H1 (cell line): ENCODE measurements at regions not wholly inside any gene's neighbourhood (a gene's known extent, or its start where the extent isn't known, plus 50 kb on each side); places are given as distances from the start of the nearest gene placed in this dataset.

ENCODE experiments used
- CTCF ChIA-PET: fragments of 300-600 bp; sonication (Branson Sonifier 250); formaldehyde crosslinking; loops from one replicate; lab custom pipeline; 2021; ENCODE audit not compliant: partially characterized antibody; lab: Charles Lee
- POLR2A ChIA-PET: fragments of 300-600 bp; sonication (Branson Sonifier 250); formaldehyde crosslinking; loops from one replicate; lab custom pipeline; 2021; ENCODE audit warnings: inconsistent platforms; ENCODE audit not compliant: partially characterized antibody; lab: Charles Lee
- DNase-seq, 2 experiments: peaks; one replicate each; pipeline versions ENCODE4 v3.0.0 to v3.0.0-alpha.2; 2010 to 2022; ENCODE audit warnings: low spot score in 2 of 2, low read depth in 1 of 2, mixed read lengths in 1 of 2
- FAIRE-seq: peaks from 2 replicates; lab custom pipeline; 2011; peaks lifted over from hg19 to GRCh38; lab: Jason Lieb, UNC
- H2AFZ ChIP-seq: 2 replicates; pipeline ENCODE4 v1.8.1; 2012; ENCODE audit warnings: low read length, inconsistent platforms
- H2AK5ac ChIP-seq: 2 replicates; pipeline ENCODE4 v1.6.1; 2013; ENCODE audit warnings: low read depth, low read length
- H2BK120ac ChIP-seq: replicated peaks from 2 replicates; pipeline ENCODE3; 2013; ENCODE audit warnings: low read depth, low read length, inconsistent platforms
- H2BK12ac ChIP-seq: 2 replicates; pipeline ENCODE4 v1.6.1; 2013; ENCODE audit warnings: low read depth, low read length
- H2BK15ac ChIP-seq: 2 replicates; pipeline ENCODE4 v1.6.1; 2013; ENCODE audit warnings: low read length
- H2BK20ac ChIP-seq: 2 replicates; pipeline ENCODE4 v1.6.1; 2013; ENCODE audit warnings: low read length
- H2BK5ac ChIP-seq: 2 replicates; pipeline ENCODE4 v1.6.1; 2013; ENCODE audit warnings: low read depth, low read length
- H3K14ac ChIP-seq: 2 replicates; pipeline ENCODE4 v1.6.1; 2013; ENCODE audit warnings: inconsistent platforms; ENCODE audit not compliant: insufficient read length
- H3K18ac ChIP-seq: 2 replicates; pipeline ENCODE4 v1.6.1; 2013; ENCODE audit warnings: low read length; ENCODE audit errors: extremely low read depth
- H3K23ac ChIP-seq: 2 replicates; pipeline ENCODE4 v1.6.1; 2013; ENCODE audit warnings: inconsistent platforms; ENCODE audit not compliant: insufficient read length
- H3K23me2 ChIP-seq: 2 replicates; pipeline ENCODE4 v1.6.1; 2013; ENCODE audit warnings: low read depth, low read length
- H3K27ac ChIP-seq: 2 replicates; pipeline ENCODE4 v1.6.1; 2011; ENCODE audit warnings: low read depth, low read length, inconsistent platforms
- H3K27me3 ChIP-seq, 4 experiments: replicated peaks in 1 of 4; 1 replicate in 1 of 4; 2 replicates in 3 of 4; pipeline versions ENCODE4 v1.6.1 to v1.8.1; 2011 to 2013; ENCODE audit warnings: low read length in 3 of 4, mild to moderate bottlenecking in 3 of 4, inconsistent platforms in 2 of 4, mixed read lengths in 2 of 4, moderate library complexity in 1 of 4; ENCODE audit not compliant: control insufficient read depth in 3 of 4, insufficient read depth in 3 of 4; ENCODE audit errors: extremely low read depth in 1 of 4
- H3K36me3 ChIP-seq, 4 experiments: 2 replicates each; pipeline versions ENCODE4 v1.6.1 to v1.8.1; 2011 to 2013; ENCODE audit warnings: mild to moderate bottlenecking in 4 of 4, low read length in 3 of 4, moderate library complexity in 2 of 4, control low read depth in 1 of 4, inconsistent platforms in 1 of 4; ENCODE audit not compliant: insufficient read depth in 4 of 4, control insufficient read depth in 2 of 4
- H3K4ac ChIP-seq: replicated peaks from 2 replicates; pipeline ENCODE3; 2013; ENCODE audit warnings: low read length, low read depth, mixed read lengths, inconsistent platforms; ENCODE audit not compliant: insufficient read length
- H3K4me1 ChIP-seq, 4 experiments: replicated peaks in 1 of 4; 1 replicate in 1 of 4; 2 replicates in 3 of 4; pipeline versions ENCODE4 v1.6.1 to v1.8.1; 2011 to 2013; ENCODE audit warnings: low read length in 3 of 4, inconsistent platforms in 2 of 4, mixed read lengths in 1 of 4; ENCODE audit not compliant: insufficient read depth in 4 of 4, control insufficient read depth in 3 of 4
- H3K4me2 ChIP-seq, 2 experiments: 2 replicates each; pipeline versions ENCODE4 v1.6.1 to v1.8.1; 2011 to 2013; ENCODE audit warnings: low read depth in 2 of 2, low read length in 2 of 2, control low read depth in 1 of 2, inconsistent platforms in 1 of 2, mild to moderate bottlenecking in 1 of 2; ENCODE audit not compliant: insufficient read depth in 1 of 2
- H3K4me3 ChIP-seq, 4 experiments: fragments of 200-600, 300-600 bp in 1 of 4; sonication (generic), shearing (Covaris generic), sonication (Bioruptor Twin) in 1 of 4; 2 replicates each; pipeline versions ENCODE4 v1.5.1 to v1.8.1; 2011 to 2016; ENCODE audit warnings: low read length in 4 of 4, low read depth in 3 of 4, control low read depth in 2 of 4, inconsistent platforms in 2 of 4, mild to moderate bottlenecking in 2 of 4, mixed read lengths in 1 of 4, moderate library complexity in 1 of 4; ENCODE audit not compliant: insufficient read depth in 2 of 4; ENCODE audit errors: extremely low read depth in 1 of 4
- H3K56ac ChIP-seq: replicated peaks from 2 replicates; pipeline ENCODE3; 2013; ENCODE audit warnings: low read depth, mild to moderate bottlenecking, mixed read lengths, low read length, inconsistent platforms; ENCODE audit not compliant: insufficient read length
- H3K79me1 ChIP-seq: 2 replicates; pipeline ENCODE4 v1.6.1; 2013; ENCODE audit warnings: low read depth, low read length, control low read depth
- H3K79me2 ChIP-seq, 2 experiments: 2 replicates each; pipeline versions ENCODE4 v1.6.1 to v1.8.1; 2012 to 2013; ENCODE audit warnings: low read length in 2 of 2, mild to moderate bottlenecking in 2 of 2, inconsistent platforms in 1 of 2; ENCODE audit not compliant: insufficient read depth in 2 of 2, control insufficient read depth in 1 of 2
- H3K9ac ChIP-seq, 4 experiments: replicated peaks in 1 of 4; 1 replicate in 1 of 4; 2 replicates in 3 of 4; pipeline versions ENCODE4 v1.6.1 to v1.8.1; 2011 to 2013; ENCODE audit warnings: low read depth in 3 of 4, low read length in 3 of 4, control low read depth in 2 of 4, mild to moderate bottlenecking in 2 of 4, moderate library complexity in 2 of 4, inconsistent platforms in 1 of 4; ENCODE audit errors: extremely low read depth in 1 of 4
- H3K9me3 ChIP-seq, 2 experiments: 2 replicates each; pipeline versions ENCODE4 v1.6.1 to v1.8.1; 2012 to 2013; ENCODE audit warnings: mild to moderate bottlenecking in 2 of 2, moderate library complexity in 2 of 2, control low read depth in 1 of 2, inconsistent platforms in 1 of 2, low read depth in 1 of 2, low read length in 1 of 2, mixed read lengths in 1 of 2; ENCODE audit not compliant: insufficient read depth in 2 of 2
- H4K20me1 ChIP-seq, 2 experiments: replicated peaks in 1 of 2; 2 replicates each; pipeline versions ENCODE3 to v1.8.1; 2011 to 2013; ENCODE audit warnings: inconsistent platforms in 2 of 2, low read length in 2 of 2, mild to moderate bottlenecking in 1 of 2; ENCODE audit not compliant: insufficient read depth in 2 of 2, control insufficient read depth in 1 of 2
- H4K5ac ChIP-seq: 2 replicates; pipeline ENCODE4 v1.6.1; 2013; ENCODE audit warnings: low read length, low read depth, mixed read lengths, inconsistent platforms; ENCODE audit not compliant: insufficient read length
- H4K8ac ChIP-seq: 2 replicates; pipeline ENCODE4 v1.8.0; 2013; ENCODE audit warnings: mild to moderate bottlenecking, moderate library complexity, low read length, inconsistent platforms; ENCODE audit not compliant: insufficient read depth; ENCODE audit errors: extremely low read depth
- H4K91ac ChIP-seq: replicated peaks from 2 replicates; pipeline ENCODE3; 2013; ENCODE audit warnings: low read length, mixed read lengths, inconsistent platforms; ENCODE audit not compliant: insufficient read length
- CTBP2 ChIP-seq: IDR thresholded peaks from 2 replicates; pipeline ENCODE4 v1.7.0; 2011; ENCODE audit warnings: borderline replicate concordance, mild to moderate bottlenecking, moderate library complexity, mixed read lengths, low read length; ENCODE audit not compliant: insufficient read depth, insufficient read length
- EZH2 ChIP-seq: fragments of 200-600 bp; sonication (generic); IDR thresholded peaks from 2 replicates; pipeline ENCODE4 v1.7.1; 2012; ENCODE audit warnings: low read depth, mild to moderate bottlenecking, moderate library complexity, low read length, inconsistent platforms; ENCODE audit not compliant: severe bottlenecking
- JUND ChIP-seq: IDR thresholded peaks from 2 replicates; pipeline ENCODE4 v1.6.1; 2011; ENCODE audit warnings: mild to moderate bottlenecking, improper control_type of control experiment, low read length
- KDM5A ChIP-seq: fragments of 200-600 bp; IDR thresholded peaks from 2 replicates; pipeline ENCODE4 v1.7.1; 2012; ENCODE audit warnings: mild to moderate bottlenecking, low read length, inconsistent platforms, mixed read lengths
- MAX ChIP-seq: IDR thresholded peaks from 2 replicates; pipeline ENCODE4 v1.6.1; 2012; ENCODE audit warnings: inconsistent platforms
- NANOG ChIP-seq: IDR thresholded peaks from 2 replicates; pipeline ENCODE4 v1.6.1; 2011; ENCODE audit warnings: low read length, low read depth, mild to moderate bottlenecking, inconsistent platforms; ENCODE audit not compliant: insufficient read depth, poor library complexity, severe bottlenecking
- POLR2AphosphoS5 ChIP-seq: IDR thresholded peaks from 2 replicates; pipeline ENCODE4 v1.6.1; 2011; ENCODE audit warnings: low read depth, low read length
- RAD21 ChIP-seq, 2 experiments: IDR thresholded peaks in 1 of 2; conservative IDR thresholded peaks in 1 of 2; 2 replicates each; pipeline ENCODE4 v1.6.1; 2011; ENCODE audit warnings: low read depth in 2 of 2, low read length in 2 of 2, improper control_type of control experiment in 1 of 2, inconsistent platforms in 1 of 2, mild to moderate bottlenecking in 1 of 2, moderate library complexity in 1 of 2
- SIX5 ChIP-seq: IDR thresholded peaks from 2 replicates; pipeline ENCODE4 v1.6.1; 2011; ENCODE audit warnings: mild to moderate bottlenecking, low read depth, low read length
- USF2 ChIP-seq: IDR thresholded peaks from 2 replicates; pipeline ENCODE4 v1.6.1; 2011; ENCODE audit warnings: low read length, improper control_type of control experiment
- WGBS, 2 experiments: shearing (Covaris generic) in 1 of 2; methylation state at CpG; one replicate each; pipeline versions ENCODE4 v1.1.6 to v1.1.7; 2013 to 2015; ENCODE audit warnings: low lambda C conversion rate in 2 of 2, mixed read lengths in 2 of 2, inconsistent platforms in 1 of 2, low coverage in 1 of 2, missing lambda C conversion rate in 1 of 2; ENCODE audit not compliant: insufficient replicate concordance in 2 of 2, insufficient coverage in 1 of 2, insufficient read length in 1 of 2; ENCODE audit errors: extremely low coverage in 1 of 2, missing lambda C conversion rate in 1 of 2; 5-methylcytosine and 5-hydroxymethylcytosine counted together

GRCh38 chr10:57621466-57621865 is 646.2 kb downstream of the IPMK start:
- no peak overlapping the region for H2BK20ac ChIP-seq
- H3K23ac ChIP-seq = no peak overlapping the region
- no peak overlapping the region for H4K8ac ChIP-seq
- no peaks in the 10 kb centered on the region for H3K23me2 ChIP-seq
- no peak for FAIRE-seq
- 89% methylated on average over 3 of the region's 3 CpGs; no CpG with 5 or more reads in 1 of the 2 experiments for WGBS, 2 experiments
- no peaks in the 10 kb centered on the region for H4K20me1 ChIP-seq
- H2BK15ac ChIP-seq = no peak overlapping the region
- no peaks in the 10 kb centered on the region for H3K27me3 ChIP-seq
- H4K91ac ChIP-seq = no peak overlapping the region
- no peak overlapping the region for H3K4ac ChIP-seq
- POLR2A ChIA-PET = no interaction called here
- no peak overlapping the region for H2AK5ac ChIP-seq
- TF ChIP-seq EZH2 (no peak), MAX (no peak), USF2 (no peak), CTBP2 (no peak), RAD21 (IDR thresholded peaks at IDR 0.05 in 1 of 2, conservative IDR thresholded peaks at IDR 0.05 in 1 of 2; ENCODE audit: low read depth in 2 of 2, low read length in 2 of 2) (no peak), JUND (no peak), KDM5A (no peak), POLR2AphosphoS5 (no peak), NANOG (no peak), SIX5 (no peak)
- TF ChIP-seq, all 59 proteins: peak for 0
- Histone ChIP-seq H3K4me1 (no peaks in the 10 kb centered on the region), H4K5ac (no peak overlapping the region), H3K27ac (no peak overlapping the region), H2AFZ (no peak overlapping the region), H3K9ac (no peak overlapping the region), H3K4me2 (no peak overlapping the region), H3K18ac (no peak overlapping the region), H3K14ac (no peak overlapping the region), H3K36me3 (no peaks in the 10 kb centered on the region), H2BK120ac (no peak overlapping the region), H3K79me1 (no peaks in the 10 kb centered on the region), H3K79me2 (no peaks in the 10 kb centered on the region), H3K56ac (no peak overlapping the region), H3K9me3 (no peaks in the 10 kb centered on the region), H2BK5ac (no peak overlapping the region), H3K4me3 (no peak overlapping the region), H2BK12ac (no peak overlapping the region)
- CTCF ChIA-PET = no interaction called here
- DNase-seq = no peak
